Kidney epithelial cell (primary cell): ENCODE measurements at regions not wholly inside any gene's neighbourhood (a gene's known extent, or its start where the extent isn't known, plus 50 kb on each side); places are given as distances from the start of the nearest gene placed in this dataset.

Experiments used
- DNase-seq: peaks from one replicate; pipeline ENCODE4 v3.0.0-alpha.2; 2010; ENCODE audit warnings: low read depth
- H3K27me3 ChIP-seq: 2 replicates; pipeline ENCODE4 v1.6.0; 2011; ENCODE audit warnings: low read length; ENCODE audit not compliant: control insufficient read depth, insufficient read depth
- H3K36me3 ChIP-seq: 2 replicates; pipeline ENCODE4 v1.5.1; 2011; ENCODE audit warnings: low read length; ENCODE audit not compliant: control insufficient read depth, insufficient read depth
- H3K4me3 ChIP-seq: 2 replicates; pipeline ENCODE4 v1.5.1; 2011; ENCODE audit warnings: low read depth, mild to moderate bottlenecking, control low read depth, low read length
- TF ChIP-seq, protein P1 (sequence below): IDR thresholded peaks from 2 replicates; pipeline ENCODE4 v1.5.1; 2011; ENCODE audit warnings: mild to moderate bottlenecking, moderate library complexity, low read length, control low read depth, inconsistent platforms; ENCODE audit not compliant: insufficient read depth, poor library complexity, severe bottlenecking

DNA sequence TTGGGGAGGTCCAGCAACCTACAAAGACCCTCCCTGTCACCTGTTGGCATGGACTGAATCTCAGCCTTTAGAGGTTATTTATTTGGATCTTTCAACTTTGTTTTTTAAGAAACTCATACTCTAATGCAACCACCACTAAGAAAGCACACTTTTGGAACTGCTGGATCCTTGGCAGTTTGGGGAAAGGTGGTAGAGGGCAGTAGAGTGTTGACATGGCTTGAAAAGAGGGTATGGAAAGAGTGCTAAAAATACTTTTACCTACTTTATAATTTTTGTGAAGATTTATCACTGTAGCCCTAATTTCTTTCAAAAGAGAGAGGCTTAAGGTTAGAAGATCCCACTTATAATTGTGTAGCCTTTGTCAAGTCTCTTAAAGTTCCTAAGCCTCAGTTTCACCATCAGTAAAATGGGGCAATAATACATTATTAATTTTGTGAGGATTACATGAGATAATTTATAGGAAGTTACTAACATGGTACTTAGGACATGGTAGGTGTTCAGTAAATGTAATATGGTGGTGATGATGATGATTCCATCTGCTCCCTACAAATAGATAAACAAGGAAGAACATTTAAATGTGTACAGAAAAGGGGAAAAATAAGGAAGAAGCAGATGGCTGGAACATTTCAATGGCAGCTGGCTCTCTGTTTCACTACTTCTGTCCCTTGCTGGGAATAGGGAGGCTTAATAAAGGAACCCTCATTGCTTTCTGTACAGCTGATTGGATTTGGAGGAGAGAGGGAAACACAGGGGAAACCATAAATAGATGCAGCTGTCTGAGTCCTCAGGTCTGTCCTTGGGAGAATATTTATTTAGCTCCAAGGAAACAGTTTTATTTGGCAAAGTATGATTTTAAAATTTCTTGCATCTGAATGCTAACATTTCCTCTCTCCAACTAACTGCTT lies 208.4 kb upstream of the ADAMTS9 start:
- no peaks in the 10 kb centered on the region for H3K36me3 ChIP-seq
- H3K27me3 ChIP-seq: no peaks in the 10 kb centered on the region
- H3K4me3 ChIP-seq: no peak overlapping the region
- DNase-seq: no peak
- TF ChIP-seq, protein P1, sequence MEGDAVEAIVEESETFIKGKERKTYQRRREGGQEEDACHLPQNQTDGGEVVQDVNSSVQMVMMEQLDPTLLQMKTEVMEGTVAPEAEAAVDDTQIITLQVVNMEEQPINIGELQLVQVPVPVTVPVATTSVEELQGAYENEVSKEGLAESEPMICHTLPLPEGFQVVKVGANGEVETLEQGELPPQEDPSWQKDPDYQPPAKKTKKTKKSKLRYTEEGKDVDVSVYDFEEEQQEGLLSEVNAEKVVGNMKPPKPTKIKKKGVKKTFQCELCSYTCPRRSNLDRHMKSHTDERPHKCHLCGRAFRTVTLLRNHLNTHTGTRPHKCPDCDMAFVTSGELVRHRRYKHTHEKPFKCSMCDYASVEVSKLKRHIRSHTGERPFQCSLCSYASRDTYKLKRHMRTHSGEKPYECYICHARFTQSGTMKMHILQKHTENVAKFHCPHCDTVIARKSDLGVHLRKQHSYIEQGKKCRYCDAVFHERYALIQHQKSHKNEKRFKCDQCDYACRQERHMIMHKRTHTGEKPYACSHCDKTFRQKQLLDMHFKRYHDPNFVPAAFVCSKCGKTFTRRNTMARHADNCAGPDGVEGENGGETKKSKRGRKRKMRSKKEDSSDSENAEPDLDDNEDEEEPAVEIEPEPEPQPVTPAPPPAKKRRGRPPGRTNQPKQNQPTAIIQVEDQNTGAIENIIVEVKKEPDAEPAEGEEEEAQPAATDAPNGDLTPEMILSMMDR: no peak

DNA sequence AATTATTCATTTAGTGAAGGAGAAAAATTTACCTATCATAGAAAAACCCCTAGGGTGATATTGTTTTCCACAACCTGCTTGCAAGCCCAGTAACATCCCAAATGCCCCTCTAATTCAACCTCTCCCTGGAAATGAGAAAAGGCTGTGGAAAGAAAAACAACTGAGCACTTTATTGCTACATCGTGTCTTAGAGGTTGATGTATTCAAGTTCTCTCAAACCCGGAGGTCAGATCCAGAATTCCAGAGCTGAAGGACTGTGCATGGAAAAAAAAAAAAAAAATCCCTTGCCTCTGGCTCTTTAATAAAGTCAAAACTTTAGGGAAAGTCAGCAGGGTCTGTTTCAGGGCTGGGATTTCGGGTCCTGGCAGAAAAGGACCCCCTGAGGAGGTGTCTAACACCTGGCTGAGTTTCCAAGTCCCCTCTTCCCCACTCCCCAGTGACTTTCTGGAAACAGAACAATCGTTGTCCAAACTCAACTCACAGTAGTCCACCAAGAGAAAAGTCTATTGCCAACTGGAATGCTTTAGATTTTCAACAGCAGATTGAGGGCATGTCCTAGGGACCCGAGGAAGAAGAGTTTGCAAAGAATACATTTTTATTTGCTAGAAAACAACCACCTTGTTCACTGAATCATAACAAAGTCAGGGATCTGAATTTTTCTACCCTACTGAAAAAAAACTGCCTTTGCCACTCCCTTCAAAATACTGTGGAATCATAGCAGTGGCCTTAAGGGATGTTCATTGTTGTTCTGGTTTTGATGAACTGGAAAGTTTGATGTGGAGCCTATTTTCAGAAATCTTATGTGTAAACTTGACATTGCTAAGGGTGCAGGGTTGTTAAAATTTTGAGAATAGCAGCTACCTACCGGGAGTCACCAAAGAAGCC lies 207.5 kb upstream of the ADAMTS9 start:
- TF ChIP-seq, protein P1: no peak
- DNase-seq: no peak
- H3K27me3 ChIP-seq: no peaks in the 10 kb centered on the region
- no peak overlapping the region for H3K4me3 ChIP-seq
- H3K36me3 ChIP-seq: no peaks in the 10 kb centered on the region

DNA sequence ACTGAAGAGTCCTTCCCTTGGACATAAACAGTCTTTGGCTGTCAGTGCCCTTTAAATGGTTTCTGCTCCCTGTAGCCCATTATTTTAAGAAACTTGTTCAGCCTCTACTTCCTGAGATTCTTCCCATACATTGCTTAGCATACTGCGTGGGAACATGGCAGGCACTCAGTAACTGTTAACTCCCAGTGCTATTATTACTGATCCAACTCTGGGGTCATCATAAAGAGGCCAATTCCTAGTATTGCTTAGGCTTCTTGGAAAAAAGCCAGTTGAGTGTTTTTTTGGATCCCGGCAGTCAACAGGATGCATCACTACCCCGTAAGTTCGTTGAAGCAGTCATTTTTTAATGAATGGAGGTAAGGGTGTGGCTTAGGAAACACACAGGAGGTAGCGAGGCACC lies 206.2 kb upstream of the ADAMTS9 start:
- DNase-seq: no peak
- H3K36me3 ChIP-seq: no peaks in the 10 kb centered on the region
- H3K27me3 ChIP-seq: no peaks in the 10 kb centered on the region
- no peak overlapping the region for H3K4me3 ChIP-seq
- TF ChIP-seq, protein P1: no peak

DNA sequence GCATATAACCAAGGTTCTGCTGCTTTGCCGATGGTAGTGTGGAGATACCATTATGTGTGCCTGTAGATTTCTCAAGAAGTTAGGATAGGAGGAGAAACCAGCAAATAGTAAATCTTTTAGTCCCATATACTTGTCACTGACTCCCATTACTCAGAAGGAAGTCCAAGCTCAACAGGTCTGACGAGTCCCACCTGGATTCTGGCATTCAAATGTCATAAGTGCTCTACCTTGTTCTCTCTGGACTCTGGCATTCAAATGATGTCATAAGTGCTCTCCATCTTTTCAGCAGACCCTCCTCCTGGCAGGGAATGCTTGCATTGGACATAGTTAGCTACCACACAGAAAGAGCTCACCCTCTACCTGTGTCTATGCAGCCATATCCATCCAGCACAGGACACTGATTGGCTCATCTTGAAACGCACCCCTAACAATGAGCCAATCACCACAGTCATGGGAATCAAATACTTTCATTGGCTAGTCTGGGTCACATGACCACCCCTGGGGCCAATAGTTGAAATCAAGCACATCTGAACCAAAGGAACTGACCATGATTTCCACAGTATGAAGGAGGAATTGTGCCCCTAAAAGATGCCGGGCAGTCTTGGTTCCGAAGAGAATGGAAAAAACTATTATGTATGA lies 205.0 kb upstream of the ADAMTS9 start:
- DNase-seq: no peak
- Histone ChIP-seq H3K27me3 (no peaks in the 10 kb centered on the region), H3K4me3 (no peak overlapping the region), H3K36me3 (no peaks in the 10 kb centered on the region)
- TF ChIP-seq, protein P1: no peak

DNA sequence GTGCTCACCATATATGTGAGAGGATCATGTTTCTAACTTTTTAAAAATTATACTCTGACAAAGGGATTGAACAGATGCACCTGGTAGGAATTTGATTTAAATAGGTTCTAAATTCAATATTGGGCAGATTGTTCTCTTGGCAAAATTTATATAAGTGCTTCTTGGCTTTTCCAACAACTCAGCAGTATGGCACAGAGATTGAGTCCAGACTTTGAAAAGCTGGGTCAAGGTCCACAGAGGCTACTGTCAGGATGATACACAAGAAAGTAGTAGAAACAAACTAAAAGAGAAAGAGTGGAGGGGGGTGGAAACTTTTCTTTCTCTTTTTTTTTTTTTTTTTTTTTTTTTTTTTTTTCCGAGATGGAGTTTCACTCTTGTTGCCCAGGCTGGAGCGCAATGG lies 203.2 kb upstream of the ADAMTS9 start:
- H3K27me3 ChIP-seq: no peaks in the 10 kb centered on the region
- TF ChIP-seq, protein P1: no peak

More for the DNA sequence above, 203.2 kb upstream of the ADAMTS9 start:
- Histone ChIP-seq H3K36me3 (no peaks in the 10 kb centered on the region), H3K4me3 (no peak overlapping the region)
- DNase-seq: no peak
